ENCODE measurements at regions not wholly inside any gene's neighbourhood (a gene's known extent, or its start where the extent isn't known, plus 50 kb on each side); places are given as distances from the start of the nearest gene placed in this dataset.

DNA sequence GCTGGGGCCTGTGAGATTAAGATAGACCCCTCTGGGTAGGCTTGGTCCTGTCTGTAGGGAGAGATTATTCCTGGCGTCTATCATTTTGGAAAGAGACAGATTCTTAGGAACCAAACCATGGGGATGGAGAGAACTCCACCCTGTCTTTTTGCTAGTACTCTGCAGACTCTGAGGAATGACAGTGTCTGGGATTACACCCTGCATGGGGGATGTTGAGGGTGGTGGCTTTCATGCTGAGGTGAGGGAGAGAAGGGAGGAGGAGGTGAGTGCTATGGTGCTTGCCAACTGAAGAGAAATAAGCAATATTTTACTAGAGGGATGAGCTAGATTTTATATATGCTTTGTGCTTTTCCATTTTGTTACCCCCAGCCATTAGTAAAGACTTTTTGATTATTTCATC is 74.5 kb upstream of the PCDH8 start:
- H3K27ac ChIP-seq (ENCODE audit: low read depth in 2 of 2, low read length in 1 of 2): no peak overlapping the region

DNA sequence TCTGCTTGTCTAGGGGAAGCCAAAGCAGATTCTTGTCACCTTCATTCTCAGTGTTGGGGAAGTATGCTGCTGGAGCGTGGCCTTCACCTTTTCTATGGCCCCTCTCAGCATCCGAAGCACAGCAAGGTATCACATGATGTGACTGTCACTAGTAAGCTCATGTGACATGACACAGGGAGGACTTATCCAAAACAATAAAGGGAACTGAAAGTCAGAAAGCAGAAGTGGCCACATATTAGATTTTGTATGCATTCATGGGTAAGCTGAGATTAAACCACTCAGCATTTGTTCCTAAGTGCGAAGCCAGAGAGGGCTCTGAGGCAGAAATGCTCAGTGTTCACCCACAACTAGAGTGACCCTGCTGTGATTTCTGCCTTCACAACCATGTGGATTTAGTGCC is 72.8 kb upstream of the PCDH8 start:
- ChIA-PET POLR2A (no interaction called here), CTCF (interaction anchor here (1.3 to 2.1 kb wide), 3 partner anchors 24 to 231 kb away, joined by 5 to 7 read pairs (median 5); no protein-coding TSS in a partner anchor)
- H3K36me3 ChIP-seq (replicated peaks in 1 of 2; ENCODE audit: control insufficient read depth in 1 of 2, insufficient read depth in 2 of 2, low read length in 1 of 2): no peaks in the 10 kb centered on the region
- H3K4me1 ChIP-seq (ENCODE audit: control insufficient read depth in 1 of 2, insufficient read depth in 2 of 2, low read depth in 1 of 2, low read length in 1 of 2): peaks cover 0 to 19% of the 10 kb centered on the region in 2 experiments; a peak in 1 of 4 replicates
- H4K20me1 ChIP-seq (ENCODE audit: insufficient read depth): no peaks in the 10 kb centered on the region
- WGBS (ENCODE audit: low lambda C conversion rate): 43% methylated on average over 3 of the region's 3 CpGs
- no peak overlapping the region for H3K27ac ChIP-seq (ENCODE audit: low read depth in 2 of 2, low read length in 1 of 2)
- H3K27me3 ChIP-seq (ENCODE audit: insufficient read depth): no peaks in the 10 kb centered on the region
- no peaks in the 10 kb centered on the region for H3K9me3 ChIP-seq
- TF ChIP-seq JUND (IDR thresholded peaks at IDR 0.05) (no peak), RXRA (IDR thresholded peaks at IDR 0.05; ENCODE audit: borderline replicate concordance, low read depth) (no peak), FOXJ3 (CRISPR knock-in tag; IDR thresholded peaks at IDR 0.05) (no peak), CHD2 (IDR thresholded peaks at IDR 0.05; ENCODE audit: low read length, partially characterized antibody) (no peak), RAD21 (IDR thresholded peaks at IDR 0.05; ENCODE audit: low read length) (no peak), TEAD4 (IDR thresholded peaks at IDR 0.05; ENCODE audit: borderline replicate concordance, insufficient read depth) (no peak), GATA2 (CRISPR knock-in tag; IDR thresholded peaks at IDR 0.05) (no peak), NFIC (IDR thresholded peaks at IDR 0.05; ENCODE audit: borderline replicate concordance) (no peak), TCF12 (IDR thresholded peaks at IDR 0.05) (no peak)
- TF ChIP-seq, protein P1, sequence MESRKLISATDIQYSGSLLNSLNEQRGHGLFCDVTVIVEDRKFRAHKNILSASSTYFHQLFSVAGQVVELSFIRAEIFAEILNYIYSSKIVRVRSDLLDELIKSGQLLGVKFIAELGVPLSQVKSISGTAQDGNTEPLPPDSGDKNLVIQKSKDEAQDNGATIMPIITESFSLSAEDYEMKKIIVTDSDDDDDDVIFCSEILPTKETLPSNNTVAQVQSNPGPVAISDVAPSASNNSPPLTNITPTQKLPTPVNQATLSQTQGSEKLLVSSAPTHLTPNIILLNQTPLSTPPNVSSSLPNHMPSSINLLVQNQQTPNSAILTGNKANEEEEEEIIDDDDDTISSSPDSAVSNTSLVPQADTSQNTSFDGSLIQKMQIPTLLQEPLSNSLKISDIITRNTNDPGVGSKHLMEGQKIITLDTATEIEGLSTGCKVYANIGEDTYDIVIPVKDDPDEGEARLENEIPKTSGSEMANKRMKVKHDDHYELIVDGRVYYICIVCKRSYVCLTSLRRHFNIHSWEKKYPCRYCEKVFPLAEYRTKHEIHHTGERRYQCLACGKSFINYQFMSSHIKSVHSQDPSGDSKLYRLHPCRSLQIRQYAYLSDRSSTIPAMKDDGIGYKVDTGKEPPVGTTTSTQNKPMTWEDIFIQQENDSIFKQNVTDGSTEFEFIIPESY (IDR thresholded peaks at IDR 0.05; ENCODE audit: borderline replicate concordance, low read depth): no peak
- TF ChIP-seq, protein P2, sequence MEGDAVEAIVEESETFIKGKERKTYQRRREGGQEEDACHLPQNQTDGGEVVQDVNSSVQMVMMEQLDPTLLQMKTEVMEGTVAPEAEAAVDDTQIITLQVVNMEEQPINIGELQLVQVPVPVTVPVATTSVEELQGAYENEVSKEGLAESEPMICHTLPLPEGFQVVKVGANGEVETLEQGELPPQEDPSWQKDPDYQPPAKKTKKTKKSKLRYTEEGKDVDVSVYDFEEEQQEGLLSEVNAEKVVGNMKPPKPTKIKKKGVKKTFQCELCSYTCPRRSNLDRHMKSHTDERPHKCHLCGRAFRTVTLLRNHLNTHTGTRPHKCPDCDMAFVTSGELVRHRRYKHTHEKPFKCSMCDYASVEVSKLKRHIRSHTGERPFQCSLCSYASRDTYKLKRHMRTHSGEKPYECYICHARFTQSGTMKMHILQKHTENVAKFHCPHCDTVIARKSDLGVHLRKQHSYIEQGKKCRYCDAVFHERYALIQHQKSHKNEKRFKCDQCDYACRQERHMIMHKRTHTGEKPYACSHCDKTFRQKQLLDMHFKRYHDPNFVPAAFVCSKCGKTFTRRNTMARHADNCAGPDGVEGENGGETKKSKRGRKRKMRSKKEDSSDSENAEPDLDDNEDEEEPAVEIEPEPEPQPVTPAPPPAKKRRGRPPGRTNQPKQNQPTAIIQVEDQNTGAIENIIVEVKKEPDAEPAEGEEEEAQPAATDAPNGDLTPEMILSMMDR (IDR thresholded peaks at IDR 0.05): no peak
- H3K4me3 ChIP-seq (ENCODE audit: low read depth in 2 of 2, low read length in 1 of 2): no peak overlapping the region
- H3K79me2 ChIP-seq (ENCODE audit: insufficient read depth): no peaks in the 10 kb centered on the region
- H3K9me2 ChIP-seq: no peaks in the 10 kb centered on the region
- H3F3A ChIP-seq (replicated peaks; ENCODE audit: insufficient read depth): no peaks in the 10 kb centered on the region
- no peak overlapping the region for H2AFZ ChIP-seq (ENCODE audit: low read depth)
- H3K4me2 ChIP-seq: no peak overlapping the region
- H3K9ac ChIP-seq: no peak overlapping the region
- DNase-seq: no peak

More for the DNA sequence above, 74.5 kb upstream of the PCDH8 start:
- no peaks in the 10 kb centered on the region for H3K79me2 ChIP-seq (ENCODE audit: insufficient read depth)
- ChIA-PET POLR2A (no interaction called here), CTCF (no interaction called here)
- TF ChIP-seq, protein P2 (IDR thresholded peaks at IDR 0.05): no peak
- no peaks in the 10 kb centered on the region for H3K9me3 ChIP-seq
- H2AFZ ChIP-seq (ENCODE audit: low read depth): no peak overlapping the region
- no peaks in the 10 kb centered on the region for H3K9me2 ChIP-seq
- no peak overlapping the region for H3K4me2 ChIP-seq
- no peak overlapping the region for H3K9ac ChIP-seq
- no peak overlapping the region for H3K4me3 ChIP-seq (ENCODE audit: low read depth in 2 of 2, low read length in 1 of 2)
- no peak for DNase-seq
- H3K27me3 ChIP-seq (ENCODE audit: insufficient read depth): no peaks in the 10 kb centered on the region
- peaks cover 0 to 19% of the 10 kb centered on the region in 2 experiments; a peak in 1 of 4 replicates for H3K4me1 ChIP-seq (ENCODE audit: control insufficient read depth in 1 of 2, insufficient read depth in 2 of 2, low read depth in 1 of 2, low read length in 1 of 2)
- no peaks in the 10 kb centered on the region for H3K36me3 ChIP-seq (replicated peaks in 1 of 2; ENCODE audit: control insufficient read depth in 1 of 2, insufficient read depth in 2 of 2, low read length in 1 of 2)
- H3F3A ChIP-seq (replicated peaks; ENCODE audit: insufficient read depth): no peaks in the 10 kb centered on the region
- WGBS (ENCODE audit: low lambda C conversion rate): 82% methylated on average over 1 of the region's 1 CpG
- H4K20me1 ChIP-seq (ENCODE audit: insufficient read depth): no peaks in the 10 kb centered on the region
